HCT116 (cell line): ENCODE measurements at regions not wholly inside any gene's neighbourhood (a gene's known extent, or its start where the extent isn't known, plus 50 kb on each side); places are given as distances from the start of the nearest gene placed in this dataset.
"Not testable (repeated sequence)": the region's sequence is repeated elsewhere in the genome, so short reads cannot be mapped to it uniquely, and the experiment has no call there.

Source experiments
- CEBPB ChIP-seq: IDR thresholded peaks from 2 replicates; pipeline ENCODE4 v1.6.1; 2012; ENCODE audit warnings: low read depth
- EZH2 ChIP-seq: fragments of 200-600 bp; sonication (generic); IDR thresholded peaks from 2 replicates; pipeline ENCODE4 v1.6.1; 2017; ENCODE audit warnings: antibody characterized with exemption, mixed run types
- POLR2A ChIP-seq: IDR thresholded peaks from 2 replicates; pipeline ENCODE4 v1.7.0; 2011; ENCODE audit warnings: borderline replicate concordance; ENCODE audit not compliant: insufficient read depth, insufficient read length; ENCODE audit errors: extremely low read depth
- POLR2AphosphoS5 ChIP-seq: IDR thresholded peaks from 2 replicates; pipeline ENCODE4 v1.6.1; 2011; ENCODE audit warnings: mild to moderate bottlenecking, low read depth, low read length, moderate library complexity
- SIN3A ChIP-seq: IDR thresholded peaks from 2 replicates; pipeline ENCODE4 v1.6.1; 2012; ENCODE audit warnings: low read depth
- SP1 ChIP-seq: IDR thresholded peaks from 2 replicates; pipeline ENCODE4 v1.6.1; 2012; ENCODE audit warnings: low read depth
- SRF ChIP-seq: IDR thresholded peaks from 2 replicates; pipeline ENCODE4 v1.6.1; 2012; ENCODE audit warnings: low read depth
- TF ChIP-seq, protein P1 (sequence below): IDR thresholded peaks from 2 replicates; pipeline ENCODE4 v1.6.1; 2012; ENCODE audit warnings: low read depth
- TF ChIP-seq, protein P2 (sequence below), 3 experiments: fragments of 200-600 bp in 1 of 3; sonication (generic) in 1 of 3; IDR thresholded peaks in 2 of 3; conservative IDR thresholded peaks in 1 of 3; 2 replicates each; pipeline ENCODE4 v1.5.1; 2012 to 2017; ENCODE audit warnings: low read depth in 2 of 3, low read length in 2 of 3, antibody characterized with exemption in 1 of 3, borderline replicate concordance in 1 of 3, control low read depth in 1 of 3, mild to moderate bottlenecking in 1 of 3, mixed read lengths in 1 of 3, mixed run types in 1 of 3, moderate library complexity in 1 of 3; ENCODE audit not compliant: insufficient read depth in 1 of 3
- TF ChIP-seq, protein P3 (sequence below): IDR thresholded peaks from 2 replicates; pipeline ENCODE4 v1.6.1; 2012

DNA sequence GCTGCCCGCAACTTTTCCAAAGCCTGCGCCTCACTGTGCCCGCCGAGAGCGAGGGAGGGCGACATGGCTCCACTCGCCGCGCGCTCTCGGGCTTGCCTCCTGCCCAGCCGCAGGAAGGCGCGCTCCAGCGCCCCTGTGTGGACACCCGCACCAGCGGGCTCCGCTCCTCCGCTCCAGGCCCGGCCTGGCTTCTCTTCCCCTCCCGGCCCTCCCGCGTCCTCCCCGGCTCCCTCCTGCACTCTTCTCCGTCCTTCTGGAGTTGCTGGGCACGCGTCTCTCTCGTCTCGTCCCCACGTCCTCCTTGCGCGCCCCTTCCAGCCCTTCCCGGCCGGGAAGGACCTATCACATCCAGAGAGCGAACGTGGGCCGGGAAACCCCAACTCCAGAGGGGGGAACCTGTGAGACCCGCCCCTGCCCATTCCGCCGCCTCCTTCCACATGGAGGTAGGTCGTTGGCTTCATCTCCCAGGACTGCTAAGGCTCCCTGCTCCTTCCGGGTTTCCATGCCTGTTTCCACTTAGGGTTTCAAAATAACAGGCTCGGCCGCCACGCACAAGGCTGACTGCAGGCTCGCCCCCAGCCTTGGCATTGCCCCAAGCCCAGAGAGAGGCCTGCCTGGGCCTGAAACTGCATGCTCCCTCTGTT lies 175.4 kb downstream of the ATP6V0E2 start:
- TF ChIP-seq, protein P1, sequence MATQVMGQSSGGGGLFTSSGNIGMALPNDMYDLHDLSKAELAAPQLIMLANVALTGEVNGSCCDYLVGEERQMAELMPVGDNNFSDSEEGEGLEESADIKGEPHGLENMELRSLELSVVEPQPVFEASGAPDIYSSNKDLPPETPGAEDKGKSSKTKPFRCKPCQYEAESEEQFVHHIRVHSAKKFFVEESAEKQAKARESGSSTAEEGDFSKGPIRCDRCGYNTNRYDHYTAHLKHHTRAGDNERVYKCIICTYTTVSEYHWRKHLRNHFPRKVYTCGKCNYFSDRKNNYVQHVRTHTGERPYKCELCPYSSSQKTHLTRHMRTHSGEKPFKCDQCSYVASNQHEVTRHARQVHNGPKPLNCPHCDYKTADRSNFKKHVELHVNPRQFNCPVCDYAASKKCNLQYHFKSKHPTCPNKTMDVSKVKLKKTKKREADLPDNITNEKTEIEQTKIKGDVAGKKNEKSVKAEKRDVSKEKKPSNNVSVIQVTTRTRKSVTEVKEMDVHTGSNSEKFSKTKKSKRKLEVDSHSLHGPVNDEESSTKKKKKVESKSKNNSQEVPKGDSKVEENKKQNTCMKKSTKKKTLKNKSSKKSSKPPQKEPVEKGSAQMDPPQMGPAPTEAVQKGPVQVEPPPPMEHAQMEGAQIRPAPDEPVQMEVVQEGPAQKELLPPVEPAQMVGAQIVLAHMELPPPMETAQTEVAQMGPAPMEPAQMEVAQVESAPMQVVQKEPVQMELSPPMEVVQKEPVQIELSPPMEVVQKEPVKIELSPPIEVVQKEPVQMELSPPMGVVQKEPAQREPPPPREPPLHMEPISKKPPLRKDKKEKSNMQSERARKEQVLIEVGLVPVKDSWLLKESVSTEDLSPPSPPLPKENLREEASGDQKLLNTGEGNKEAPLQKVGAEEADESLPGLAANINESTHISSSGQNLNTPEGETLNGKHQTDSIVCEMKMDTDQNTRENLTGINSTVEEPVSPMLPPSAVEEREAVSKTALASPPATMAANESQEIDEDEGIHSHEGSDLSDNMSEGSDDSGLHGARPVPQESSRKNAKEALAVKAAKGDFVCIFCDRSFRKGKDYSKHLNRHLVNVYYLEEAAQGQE = not testable (repeated sequence)
- TF ChIP-seq SP1, POLR2AphosphoS5, SIN3A, CEBPB, POLR2A, EZH2, SRF: not testable (repeated sequence)
- TF ChIP-seq, protein P2, sequence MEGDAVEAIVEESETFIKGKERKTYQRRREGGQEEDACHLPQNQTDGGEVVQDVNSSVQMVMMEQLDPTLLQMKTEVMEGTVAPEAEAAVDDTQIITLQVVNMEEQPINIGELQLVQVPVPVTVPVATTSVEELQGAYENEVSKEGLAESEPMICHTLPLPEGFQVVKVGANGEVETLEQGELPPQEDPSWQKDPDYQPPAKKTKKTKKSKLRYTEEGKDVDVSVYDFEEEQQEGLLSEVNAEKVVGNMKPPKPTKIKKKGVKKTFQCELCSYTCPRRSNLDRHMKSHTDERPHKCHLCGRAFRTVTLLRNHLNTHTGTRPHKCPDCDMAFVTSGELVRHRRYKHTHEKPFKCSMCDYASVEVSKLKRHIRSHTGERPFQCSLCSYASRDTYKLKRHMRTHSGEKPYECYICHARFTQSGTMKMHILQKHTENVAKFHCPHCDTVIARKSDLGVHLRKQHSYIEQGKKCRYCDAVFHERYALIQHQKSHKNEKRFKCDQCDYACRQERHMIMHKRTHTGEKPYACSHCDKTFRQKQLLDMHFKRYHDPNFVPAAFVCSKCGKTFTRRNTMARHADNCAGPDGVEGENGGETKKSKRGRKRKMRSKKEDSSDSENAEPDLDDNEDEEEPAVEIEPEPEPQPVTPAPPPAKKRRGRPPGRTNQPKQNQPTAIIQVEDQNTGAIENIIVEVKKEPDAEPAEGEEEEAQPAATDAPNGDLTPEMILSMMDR (IDR thresholded peaks at IDR 0.05 in 2 of 3, conservative IDR thresholded peaks at IDR 0.05 in 1 of 3; ENCODE audit: borderline replicate concordance in 1 of 3, insufficient read depth in 1 of 3, low read depth in 2 of 3, low read length in 2 of 3) = not testable (repeated sequence)
- TF ChIP-seq, protein P3, sequence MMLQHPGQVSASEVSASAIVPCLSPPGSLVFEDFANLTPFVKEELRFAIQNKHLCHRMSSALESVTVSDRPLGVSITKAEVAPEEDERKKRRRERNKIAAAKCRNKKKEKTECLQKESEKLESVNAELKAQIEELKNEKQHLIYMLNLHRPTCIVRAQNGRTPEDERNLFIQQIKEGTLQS = not testable (repeated sequence)
